Endothelial cell of umbilical vein (primary cell): ENCODE measurements at regions not wholly inside any gene's neighbourhood (a gene's known extent, or its start where the extent isn't known, plus 50 kb on each side); places are given as distances from the start of the nearest gene placed in this dataset.

Experiments used
- BruUV-seq: library from RNA; stranded (reverse); fragments of 400-500 nt; replicated peaks from 2 replicates; lab custom pipeline; 2021; lab: Mats Ljungman, UMichigan
- CTCF ChIA-PET: fragments of 300-600, 350-600 bp; sonication (Branson Sonifier 250); formaldehyde crosslinking; loops from one replicate; lab custom pipeline; 2021; ENCODE audit warnings: antibody characterized with exemption, inconsistent platforms; lab: Charles Lee
- POLR2A ChIA-PET: fragments of 300-600, 350-600 bp; sonication (Branson Sonifier 250); formaldehyde crosslinking; loops from one replicate; lab custom pipeline; 2021; ENCODE audit warnings: antibody characterized with exemption, inconsistent platforms; lab: Charles Lee
- DNase-seq: peaks from one replicate; pipeline ENCODE4 v3.0.0-alpha.2; 2011; ENCODE audit warnings: low read depth, low spot score
- FAIRE-seq: peaks from 2 replicates; lab custom pipeline; 2011; peaks lifted over from hg19 to GRCh38; lab: Jason Lieb, UNC
- H2AFZ ChIP-seq: 2 replicates; pipeline ENCODE4 v1.6.0; 2012; ENCODE audit warnings: low read depth, low read length, control low read depth, inconsistent platforms
- H3K27ac ChIP-seq: 2 replicates; pipeline ENCODE4 v1.5.1; 2011; ENCODE audit warnings: low read depth, mild to moderate bottlenecking, control low read depth, low read length, moderate library complexity; ENCODE audit not compliant: insufficient read depth
- H3K27me3 ChIP-seq, 2 experiments: 2 replicates each; pipeline versions ENCODE4 v1.6.0 to v1.6.1; 2011; ENCODE audit warnings: low read length in 2 of 2, mixed read lengths in 1 of 2; ENCODE audit not compliant: control insufficient read depth in 2 of 2, insufficient read depth in 2 of 2
- H3K36me3 ChIP-seq, 2 experiments: 2 replicates in 1 of 2; 3 replicates in 1 of 2; pipeline ENCODE4 v1.5.1; 2011; ENCODE audit warnings: low read length in 2 of 2, mild to moderate bottlenecking in 1 of 2, moderate library complexity in 1 of 2; ENCODE audit not compliant: control insufficient read depth in 2 of 2, insufficient read depth in 2 of 2; ENCODE audit errors: extremely low read depth in 1 of 2
- H3K4me1 ChIP-seq: 3 replicates; pipeline ENCODE4 v1.5.1; 2011; ENCODE audit warnings: mild to moderate bottlenecking, low read length; ENCODE audit not compliant: control insufficient read depth, insufficient read depth; ENCODE audit errors: extremely low read depth
- H3K4me2 ChIP-seq: 2 replicates; pipeline ENCODE4 v1.6.1; 2011; ENCODE audit warnings: low read length, control low read depth, mixed read lengths; ENCODE audit not compliant: insufficient read depth
- H3K4me3 ChIP-seq, 3 experiments: fragments of 200-600 bp in 1 of 3; sonication (generic), shearing (Covaris generic) in 1 of 3; replicated peaks in 1 of 3; 2 replicates each; pipeline ENCODE4 v1.5.1; 2011 to 2016; ENCODE audit warnings: control low read depth in 3 of 3, low read length in 3 of 3, mild to moderate bottlenecking in 2 of 3, inconsistent platforms in 1 of 3, low read depth in 1 of 3, moderate library complexity in 1 of 3; ENCODE audit not compliant: insufficient read depth in 1 of 3
- H3K79me2 ChIP-seq: 2 replicates; pipeline ENCODE4 v1.6.0; 2012; ENCODE audit warnings: low read length, inconsistent platforms; ENCODE audit not compliant: control insufficient read depth, insufficient read depth
- H3K9ac ChIP-seq: replicated peaks from 2 replicates; pipeline ENCODE3; 2011; ENCODE audit warnings: low read length, control low read depth; ENCODE audit not compliant: insufficient read depth; ENCODE audit errors: extremely low read depth
- H3K9me1 ChIP-seq: replicated peaks from 3 replicates; pipeline ENCODE4 v1.6.0; 2011; ENCODE audit warnings: mild to moderate bottlenecking, low read length; ENCODE audit not compliant: control insufficient read depth, insufficient read depth; ENCODE audit errors: extremely low read depth
- H3K9me3 ChIP-seq: replicated peaks from 2 replicates; pipeline ENCODE4 v1.5.1; 2012; ENCODE audit warnings: low read length, inconsistent platforms; ENCODE audit not compliant: control insufficient read depth, insufficient read depth
- H4K20me1 ChIP-seq: replicated peaks from 2 replicates; pipeline ENCODE3; 2011; ENCODE audit warnings: mild to moderate bottlenecking, low read length; ENCODE audit not compliant: control insufficient read depth, insufficient read depth; ENCODE audit errors: extremely low read depth
- JUN ChIP-seq: IDR thresholded peaks from 2 replicates; pipeline ENCODE4 v1.6.1; 2011; ENCODE audit warnings: borderline replicate concordance, low read depth; ENCODE audit not compliant: insufficient read length, insufficient read depth
- MYC ChIP-seq: IDR thresholded peaks from one replicate; pipeline ENCODE4 v1.6.1; 2011; ENCODE audit warnings: mild to moderate bottlenecking, low read depth, low read length
- POLR2A ChIP-seq: IDR thresholded peaks from 2 replicates; pipeline ENCODE4 v1.6.1; 2012; ENCODE audit warnings: low read depth, mild to moderate bottlenecking, control low read depth, low read length
- POLR2AphosphoS5 ChIP-seq: IDR thresholded peaks from 2 replicates; pipeline ENCODE4 v1.6.1; 2012; ENCODE audit warnings: low read depth, mild to moderate bottlenecking, control low read depth, low read length, moderate library complexity; ENCODE audit not compliant: insufficient read depth
- dilution Hi-C: fragments of 300-500 bp; cut with MboI; formaldehyde crosslinking; loops from one replicate; pipeline ENCODE4 v1.15.0; 2019; ENCODE audit warnings: low sequenced_read_pairs; ENCODE audit not compliant: extremely low pct_ligation_motif_present
- intact Hi-C: fragments of 100-400 bp; cut with micrococcal nuclease; formaldehyde crosslinking; loops from one replicate; pipeline ENCODE4 v1.10.0; 2022
- TF ChIP-seq, protein P1 (sequence below): IDR thresholded peaks from 2 replicates; pipeline ENCODE4 v1.6.1; 2011; ENCODE audit not compliant: insufficient read depth, insufficient read length
- TF ChIP-seq, protein P2 (sequence below), 2 donors: IDR thresholded peaks; 1 replicate in 1 of 2; 2 replicates in 1 of 2; pipeline ENCODE4 v1.5.1; 2011; ENCODE audit warnings: low read length in 2 of 2, mild to moderate bottlenecking in 2 of 2, moderate library complexity in 2 of 2, control low read depth in 1 of 2, inconsistent platforms in 1 of 2, low read depth in 1 of 2; ENCODE audit not compliant: insufficient read depth in 1 of 2; ENCODE audit errors: extremely low read depth in 1 of 2

DNA sequence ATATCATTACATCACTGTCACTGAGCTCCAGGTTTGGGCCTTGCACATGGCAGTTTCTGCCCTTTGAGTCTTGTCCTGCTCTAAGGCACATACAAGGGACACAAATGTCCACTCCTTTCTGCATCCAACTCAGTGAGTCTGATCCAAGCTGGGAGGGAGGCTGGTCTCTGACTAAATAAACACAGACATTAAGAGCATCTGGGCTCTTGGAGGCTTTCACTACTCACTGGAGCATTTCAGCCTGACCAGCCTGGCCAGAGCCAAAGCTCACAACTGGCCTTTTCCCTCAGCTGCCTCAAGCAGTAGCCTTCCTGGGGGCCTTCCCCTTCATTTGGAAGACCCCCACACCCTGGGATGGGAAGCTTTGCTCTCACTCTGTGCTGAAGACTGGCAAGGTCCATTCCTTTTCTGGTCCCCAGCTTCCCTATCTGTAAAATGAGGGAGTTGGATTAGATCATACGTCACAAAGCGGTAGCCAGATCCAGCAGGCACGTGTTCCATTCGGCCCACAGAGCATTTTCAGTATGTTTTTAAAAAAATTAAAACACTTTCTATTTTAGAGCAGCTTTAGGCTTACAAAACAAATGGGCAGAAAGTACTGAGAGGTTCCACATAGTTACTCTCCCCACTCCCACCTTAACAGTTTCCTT is 58.6 kb upstream of the XPA start:
- ChIA-PET POLR2A (no interaction called here), CTCF (interaction anchor here (1.9 kb wide), 1 partner anchor 134 kb away, joined by 7 read pairs; no protein-coding TSS in a partner anchor)
- H3K27ac ChIP-seq: no peak overlapping the region
- H3K4me2 ChIP-seq: no peak overlapping the region
- no peak for TF ChIP-seq POLR2AphosphoS5
- TF ChIP-seq JUN: no peak
- TF ChIP-seq MYC: no peak
- TF ChIP-seq, protein P1, sequence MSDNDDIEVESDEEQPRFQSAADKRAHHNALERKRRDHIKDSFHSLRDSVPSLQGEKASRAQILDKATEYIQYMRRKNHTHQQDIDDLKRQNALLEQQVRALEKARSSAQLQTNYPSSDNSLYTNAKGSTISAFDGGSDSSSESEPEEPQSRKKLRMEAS: no peak
- no peaks in the 10 kb centered on the region for H3K4me1 ChIP-seq
- DNase-seq (no peak), FAIRE-seq (no peak)
- no peaks in the 10 kb centered on the region for H3K36me3 ChIP-seq
- no peaks in the 10 kb centered on the region for H3K9me1 ChIP-seq
- no peaks in the 10 kb centered on the region for H3K9me3 ChIP-seq
- dilution Hi-C loops: no loop called here
- H3K4me3 ChIP-seq: no peak overlapping the region
- H3K9ac ChIP-seq: no peak overlapping the region
- peaks cover 13 to 17% of the 10 kb centered on the region in 2 experiments for H3K27me3 ChIP-seq
- intact Hi-C loops: no loop called here
- BruUV-seq: no TSS peak
- no peak overlapping the region for H2AFZ ChIP-seq
- H3K79me2 ChIP-seq: no peaks in the 10 kb centered on the region
- no peaks in the 10 kb centered on the region for H4K20me1 ChIP-seq

DNA sequence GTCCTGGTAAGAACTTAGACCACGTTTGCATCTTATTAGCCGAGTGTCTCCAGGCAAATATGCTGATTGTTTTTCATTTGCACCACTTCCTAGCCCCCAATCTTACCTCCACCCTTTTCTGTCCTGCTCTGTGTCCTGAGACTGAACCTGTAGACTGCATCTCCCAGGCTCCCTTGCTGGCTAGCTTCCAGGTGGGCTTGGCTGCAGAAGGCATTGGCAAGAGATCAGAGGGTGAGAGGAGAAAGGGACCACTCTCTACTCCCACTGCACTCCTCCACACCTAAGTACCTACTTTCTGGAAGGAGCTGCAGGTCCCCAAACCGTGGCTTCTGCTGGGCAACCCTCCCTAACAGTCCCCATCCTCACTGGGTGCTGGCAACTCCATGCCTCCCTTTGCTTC is 59.9 kb upstream of the XPA start:
- BruUV-seq: no TSS peak
- no peak overlapping the region for H3K4me2 ChIP-seq
- H3K4me1 ChIP-seq: no peaks in the 10 kb centered on the region
- TF ChIP-seq, protein P2, sequence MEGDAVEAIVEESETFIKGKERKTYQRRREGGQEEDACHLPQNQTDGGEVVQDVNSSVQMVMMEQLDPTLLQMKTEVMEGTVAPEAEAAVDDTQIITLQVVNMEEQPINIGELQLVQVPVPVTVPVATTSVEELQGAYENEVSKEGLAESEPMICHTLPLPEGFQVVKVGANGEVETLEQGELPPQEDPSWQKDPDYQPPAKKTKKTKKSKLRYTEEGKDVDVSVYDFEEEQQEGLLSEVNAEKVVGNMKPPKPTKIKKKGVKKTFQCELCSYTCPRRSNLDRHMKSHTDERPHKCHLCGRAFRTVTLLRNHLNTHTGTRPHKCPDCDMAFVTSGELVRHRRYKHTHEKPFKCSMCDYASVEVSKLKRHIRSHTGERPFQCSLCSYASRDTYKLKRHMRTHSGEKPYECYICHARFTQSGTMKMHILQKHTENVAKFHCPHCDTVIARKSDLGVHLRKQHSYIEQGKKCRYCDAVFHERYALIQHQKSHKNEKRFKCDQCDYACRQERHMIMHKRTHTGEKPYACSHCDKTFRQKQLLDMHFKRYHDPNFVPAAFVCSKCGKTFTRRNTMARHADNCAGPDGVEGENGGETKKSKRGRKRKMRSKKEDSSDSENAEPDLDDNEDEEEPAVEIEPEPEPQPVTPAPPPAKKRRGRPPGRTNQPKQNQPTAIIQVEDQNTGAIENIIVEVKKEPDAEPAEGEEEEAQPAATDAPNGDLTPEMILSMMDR (IDR thresholded peaks at IDR 0.05; ENCODE audit: extremely low read depth in 1 of 2, insufficient read depth in 1 of 2, low read depth in 1 of 2, low read length in 2 of 2): no peak
- TF ChIP-seq MYC: no peak
- TF ChIP-seq POLR2A: no peak
- H3K79me2 ChIP-seq: no peaks in the 10 kb centered on the region
- FAIRE-seq (no peak), DNase-seq (no peak)
- no peaks in the 10 kb centered on the region for H4K20me1 ChIP-seq
- H3K27ac ChIP-seq: no peak overlapping the region
- ChIA-PET POLR2A (no interaction called here), CTCF (no interaction called here)
- no peak overlapping the region for H3K4me3 ChIP-seq
- intact Hi-C loops: no loop called here
- no peaks in the 10 kb centered on the region for H3K9me3 ChIP-seq
- H2AFZ ChIP-seq: no peak overlapping the region
- H3K9ac ChIP-seq: no peak overlapping the region
- no peaks in the 10 kb centered on the region for H3K36me3 ChIP-seq
- H3K27me3 ChIP-seq: peaks cover 12% of the 10 kb centered on the region in 2 experiments
- dilution Hi-C loops: no loop called here
- no peaks in the 10 kb centered on the region for H3K9me1 ChIP-seq
